IMR-90 (cell line): ENCODE measurements at regions not wholly inside any gene's neighbourhood (a gene's known extent, or its start where the extent isn't known, plus 50 kb on each side); places are given as distances from the start of the nearest gene placed in this dataset.

ENCODE experiments used
- ATAC-seq: fragments of 200-7000 bp; cut with Tn5 transposase; 2 replicates; pipeline ENCODE4 v1.9.1; 2020; ENCODE audit warnings: low read depth, mild to moderate bottlenecking, moderate library complexity
- BruUV-seq: library from RNA; stranded (reverse); fragments of 400-500 nt; replicated peaks from 2 replicates; lab custom pipeline; 2021; lab: Mats Ljungman, UMichigan
- CTCF ChIA-PET: fragments of 300-600 bp; formaldehyde crosslinking; extraction: SDS; loops from one replicate; lab custom pipeline; 2021; ENCODE audit warnings: antibody characterized with exemption; lab: Yijun Ruan, JAX
- POLR2A ChIA-PET: fragments of 300-600 bp; sonication (Branson Sonifier 250); formaldehyde crosslinking; loops from one replicate; lab custom pipeline; 2022; ENCODE audit warnings: antibody characterized with exemption; ENCODE audit not compliant: unreplicated experiment; lab: Charles Lee
- DNase-seq: peaks from one replicate; pipeline ENCODE4 v3.0.0; 2013
- H2AFZ ChIP-seq: replicated peaks from 2 replicates; pipeline ENCODE3; 2013; ENCODE audit warnings: low read length, mild to moderate bottlenecking; ENCODE audit not compliant: poor library complexity
- H2AK5ac ChIP-seq: 2 replicates; pipeline ENCODE4 v1.6.1; 2013; ENCODE audit warnings: low read depth, low read length, inconsistent platforms
- H2AK9ac ChIP-seq: replicated peaks from 2 replicates; pipeline ENCODE3; 2013; ENCODE audit warnings: mild to moderate bottlenecking, low read depth, low read length, moderate library complexity; ENCODE audit not compliant: poor library complexity
- H2BK120ac ChIP-seq: 2 replicates; pipeline ENCODE4 v1.6.1; 2013; ENCODE audit warnings: low read depth, low read length, inconsistent platforms
- H2BK15ac ChIP-seq: 3 replicates; pipeline ENCODE4 v1.6.1; 2013; ENCODE audit warnings: low read depth, low read length, inconsistent platforms
- H2BK20ac ChIP-seq: 2 replicates; pipeline ENCODE4 v1.6.1; 2013; ENCODE audit warnings: low read depth, mild to moderate bottlenecking, inconsistent platforms, low read length, moderate library complexity
- H2BK5ac ChIP-seq: 2 replicates; pipeline ENCODE4 v1.6.1; 2013; ENCODE audit warnings: mild to moderate bottlenecking, low read depth, low read length, inconsistent platforms; ENCODE audit not compliant: poor library complexity, severe bottlenecking
- H3K14ac ChIP-seq: replicated peaks from 2 replicates; pipeline ENCODE4 v1.6.1; 2013; ENCODE audit warnings: low read depth, low read length, inconsistent platforms
- H3K18ac ChIP-seq: 2 replicates; pipeline ENCODE4 v1.6.1; 2013; ENCODE audit warnings: low read depth, low read length, control low read depth
- H3K23ac ChIP-seq: 2 replicates; pipeline ENCODE4 v1.6.1; 2013; ENCODE audit warnings: low read depth, low read length, inconsistent platforms
- H3K27ac ChIP-seq: 2 replicates; pipeline ENCODE4 v1.5.1; 2013; ENCODE audit warnings: mild to moderate bottlenecking, control low read depth, low read length; ENCODE audit not compliant: insufficient read depth
- H3K27me3 ChIP-seq: 2 replicates; pipeline ENCODE4 v1.6.1; 2013; ENCODE audit warnings: low read length; ENCODE audit not compliant: control insufficient read depth, insufficient read depth
- H3K36me3 ChIP-seq: 2 replicates; pipeline ENCODE4 v1.6.1; 2013; ENCODE audit warnings: low read length, mixed read lengths; ENCODE audit not compliant: control insufficient read depth, insufficient read depth
- H3K4ac ChIP-seq: 2 replicates; pipeline ENCODE4 v1.6.1; 2013; ENCODE audit warnings: low read depth, low read length, inconsistent platforms
- H3K4me1 ChIP-seq: 2 replicates; pipeline ENCODE4 v1.6.1; 2013; ENCODE audit warnings: low read length, mixed read lengths; ENCODE audit not compliant: control insufficient read depth, insufficient read depth
- H3K4me2 ChIP-seq: 2 replicates; pipeline ENCODE4 v1.6.1; 2013; ENCODE audit warnings: low read depth, mild to moderate bottlenecking, control low read depth, low read length, moderate library complexity
- H3K4me3 ChIP-seq: 2 replicates; pipeline ENCODE4 v1.5.1; 2013; ENCODE audit warnings: low read depth, mild to moderate bottlenecking, control low read depth, low read length, moderate library complexity; ENCODE audit not compliant: insufficient read depth
- H3K56ac ChIP-seq: 2 replicates; pipeline ENCODE4 v1.6.1; 2013; ENCODE audit warnings: low read length, inconsistent platforms; ENCODE audit not compliant: insufficient read depth; ENCODE audit errors: extremely low read depth
- H3K79me1 ChIP-seq, 2 experiments: 2 replicates each; pipeline ENCODE4 v1.6.1; 2013; ENCODE audit warnings: low read length in 2 of 2, inconsistent platforms in 1 of 2, low read depth in 1 of 2
- H3K9ac ChIP-seq: 2 replicates; pipeline ENCODE4 v1.6.1; 2013; ENCODE audit warnings: low read depth, low read length, control low read depth
- H3K9me1 ChIP-seq: 2 replicates; pipeline ENCODE4 v1.6.1; 2013; ENCODE audit warnings: low read length, inconsistent platforms; ENCODE audit not compliant: insufficient read depth
- H3K9me3 ChIP-seq: 2 replicates; pipeline ENCODE4 v1.6.1; 2013; ENCODE audit warnings: low read length; ENCODE audit not compliant: control insufficient read depth, insufficient read depth
- H4K20me1 ChIP-seq: 2 replicates; pipeline ENCODE4 v1.6.1; 2013; ENCODE audit warnings: low read length, inconsistent platforms; ENCODE audit not compliant: insufficient read depth
- H4K5ac ChIP-seq: 2 replicates; pipeline ENCODE4 v1.6.1; 2013; ENCODE audit warnings: mild to moderate bottlenecking, low read depth, low read length, control low read depth
- H4K8ac ChIP-seq, 2 experiments: 2 replicates each; pipeline ENCODE4 v1.6.1; 2013; ENCODE audit warnings: low read depth in 2 of 2, low read length in 2 of 2, control low read depth in 1 of 2, inconsistent platforms in 1 of 2
- H4K91ac ChIP-seq: 2 replicates; pipeline ENCODE4 v1.6.1; 2013; ENCODE audit warnings: low read depth, low read length, inconsistent platforms; ENCODE audit not compliant: insufficient read depth
- CHD1 ChIP-seq: IDR thresholded peaks from 2 replicates; pipeline ENCODE4 v1.6.1; 2012; ENCODE audit warnings: low read depth, low read length, improper control_type of control experiment
- FOS ChIP-seq: fragments of 150-350 bp; IDR thresholded peaks from 2 replicates; pipeline ENCODE4 v1.6.1; 2016; ENCODE audit warnings: low read depth, low read length
- WGBS, 2 experiments: methylation state at CpG; one replicate each; pipeline versions ENCODE4 v1.1.5 to v1.1.7; 2013; ENCODE audit warnings: missing lambda C conversion rate in 2 of 2; ENCODE audit not compliant: insufficient read length in 1 of 2; ENCODE audit errors: extremely low coverage in 2 of 2; 5-methylcytosine and 5-hydroxymethylcytosine counted together
- dilution Hi-C: fragments of 300-500 bp; cut with HindIII; formaldehyde crosslinking; loops from one replicate; pipeline ENCODE4 v1.14.3; 2018; ENCODE audit warnings: low sequenced_read_pairs; ENCODE audit not compliant: unreplicated experiment
- in situ Hi-C: fragments of 300-500 bp; cut with MboI; formaldehyde crosslinking; loops from 3 replicates; pipeline ENCODE4 v1.14.3; 2019; ENCODE audit warnings: low sequenced_read_pairs, inconsistent platforms, mixed read lengths
- intact Hi-C: fragments of 100-400 bp; cut with micrococcal nuclease; formaldehyde crosslinking; loops from 2 replicates; pipeline ENCODE4 v1.10.0; 2022

- POLR2A ChIA-PET = no interaction called here
- Histone ChIP-seq H3K27ac (no peak overlapping the region), H2BK20ac (no peak overlapping the region), H2AK9ac (no peak overlapping the region), H2AFZ (no peak overlapping the region), H3K23ac (no peak overlapping the region), H2AK5ac (no peak overlapping the region), H3K36me3 (no peaks in the 10 kb centered on the region), H3K18ac (no peak overlapping the region), H3K14ac (no peak overlapping the region), H2BK5ac (no peak overlapping the region), H4K20me1 (no peaks in the 10 kb centered on the region), H3K9me1 (no peaks in the 10 kb centered on the region), H4K5ac (no peak overlapping the region), H3K79me1 (no peaks in the 10 kb centered on the region), H3K4me3 (no peak overlapping the region), H3K9ac (no peak overlapping the region), H3K4ac (no peak overlapping the region), H3K4me1 (no peaks in the 10 kb centered on the region), H4K91ac (no peak overlapping the region), H3K4me2 (no peak overlapping the region), H3K56ac (no peak overlapping the region), H2BK15ac (no peak overlapping the region), H3K9me3 (no peaks in the 10 kb centered on the region), H2BK120ac (no peak overlapping the region), H4K8ac (no peak overlapping the region), H3K27me3 (no peaks in the 10 kb centered on the region)
- WGBS, 2 experiments = no CpG with 5 or more reads among the region's 2 CpGs
- no TSS peak for BruUV-seq
- CTCF ChIA-PET = interaction anchor here (0.7 kb wide), 1 partner anchor 29 kb away, joined by 3 read pairs; no protein-coding TSS in a partner anchor
- intact Hi-C loops = no loop called here
- TF ChIP-seq FOS = no peak
- no peak for TF ChIP-seq CHD1
- in situ Hi-C loops = no loop called here
- dilution Hi-C loops = no loop called here
- ATAC-seq (no peak), DNase-seq (peak; percentile 47)
Measured at GRCh38 chr12:87413784-87414183, 615.4 kb downstream of the C12orf50 start.
